ENCODE measurements at regions not wholly inside any gene's neighbourhood (a gene's known extent, or its start where the extent isn't known, plus 50 kb on each side); places are given as distances from the start of the nearest gene placed in this dataset.

GRCh38 chr7:18191862-18192625 lies 164.4 kb upstream of the PRPS1L1 start:
- Histone ChIP-seq H3K9me3 (ENCODE audit: low read length) (no peaks in the 10 kb centered on the region), H3K27ac (ENCODE audit: extremely low read length, insufficient read depth, low read length) (no peak overlapping the region), H3K9ac (ENCODE audit: insufficient read depth, low read depth, low read length) (no peak overlapping the region), H3K27me3 (ENCODE audit: control insufficient read depth in 1 of 2, insufficient read depth in 2 of 2, low read length in 2 of 2) (no peaks in the 10 kb centered on the region), H4K20me1 (ENCODE audit: insufficient read depth, low read length) (no peaks in the 10 kb centered on the region), H3K4me2 (ENCODE audit: low read depth, low read length) (no peak overlapping the region), H2AFZ (ENCODE audit: low read length) (no peak overlapping the region), H3K4me3 (replicated peaks in 1 of 3; ENCODE audit: insufficient read depth in 1 of 3, low read depth in 2 of 3, low read length in 3 of 3) (no peak overlapping the region), H3K79me2 (ENCODE audit: insufficient read depth, low read length) (no peaks in the 10 kb centered on the region), H3K4me1 (ENCODE audit: insufficient read depth, low read length) (no peaks in the 10 kb centered on the region), H3K36me3 (replicated peaks in 1 of 2; ENCODE audit: control insufficient read depth in 1 of 2, insufficient read depth in 2 of 2, low read length in 2 of 2) (no peaks in the 10 kb centered on the region)
- ATAC-seq (no peak), FAIRE-seq (no peak), DNase-seq (ENCODE audit: low spot score) (no peak)
- intact Hi-C loops (cut with micrococcal nuclease; ENCODE audit: unreplicated experiment) = no loop called here
- ChIA-PET CTCF (ENCODE audit: low intra/inter-chr PET ratio, low total read pairs) (no interaction called here), POLR2A (no interaction called here)
- in situ Hi-C loops (cut with HindIII; ENCODE audit: extremely low pct_ligation_motif_present, low pct_unique_long_range_greater_than_20kb) = no loop called here
- BruUV-seq (replicated peaks) = no TSS peak
- 34% methylated on average over 8 of the region's 8 CpGs for WGBS (ENCODE audit: low lambda C conversion rate)
- TF ChIP-seq ZNF607 (CRISPR knock-in tag; IDR thresholded peaks at IDR 0.05; ENCODE audit: borderline replicate concordance) (no peak), RAD21 (CRISPR knock-in tag; IDR thresholded peaks at IDR 0.05) (no peak), HNRNPH1 (optimal IDR thresholded peaks at IDR 0.05; ENCODE audit: low read depth, low read length) (no peak), ZNF468 (CRISPR knock-in tag; IDR thresholded peaks at IDR 0.05) (no peak), ELF1 (CRISPR knock-in tag; IDR thresholded peaks at IDR 0.05) (no peak), NFRKB (IDR thresholded peaks at IDR 0.05) (no peak), NKX3-1 (CRISPR knock-in tag; IDR thresholded peaks at IDR 0.05) (no peak), ZNF572 (CRISPR knock-in tag; IDR thresholded peaks at IDR 0.05) (no peak), ZNF3 (CRISPR knock-in tag; IDR thresholded peaks at IDR 0.05) (no peak), ZNF512B (CRISPR knock-in tag; IDR thresholded peaks at IDR 0.05; ENCODE audit: borderline replicate concordance) (no peak), MIER2 (CRISPR knock-in tag; IDR thresholded peaks at IDR 0.05) (no peak), ZNF720 (CRISPR knock-in tag; IDR thresholded peaks at IDR 0.05) (no peak)
- TF ChIP-seq, protein P1, sequence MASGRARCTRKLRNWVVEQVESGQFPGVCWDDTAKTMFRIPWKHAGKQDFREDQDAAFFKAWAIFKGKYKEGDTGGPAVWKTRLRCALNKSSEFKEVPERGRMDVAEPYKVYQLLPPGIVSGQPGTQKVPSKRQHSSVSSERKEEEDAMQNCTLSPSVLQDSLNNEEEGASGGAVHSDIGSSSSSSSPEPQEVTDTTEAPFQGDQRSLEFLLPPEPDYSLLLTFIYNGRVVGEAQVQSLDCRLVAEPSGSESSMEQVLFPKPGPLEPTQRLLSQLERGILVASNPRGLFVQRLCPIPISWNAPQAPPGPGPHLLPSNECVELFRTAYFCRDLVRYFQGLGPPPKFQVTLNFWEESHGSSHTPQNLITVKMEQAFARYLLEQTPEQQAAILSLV (CRISPR knock-in tag; IDR thresholded peaks at IDR 0.05; ENCODE audit: borderline replicate concordance) = no peak
- TF ChIP-seq, protein P2, sequence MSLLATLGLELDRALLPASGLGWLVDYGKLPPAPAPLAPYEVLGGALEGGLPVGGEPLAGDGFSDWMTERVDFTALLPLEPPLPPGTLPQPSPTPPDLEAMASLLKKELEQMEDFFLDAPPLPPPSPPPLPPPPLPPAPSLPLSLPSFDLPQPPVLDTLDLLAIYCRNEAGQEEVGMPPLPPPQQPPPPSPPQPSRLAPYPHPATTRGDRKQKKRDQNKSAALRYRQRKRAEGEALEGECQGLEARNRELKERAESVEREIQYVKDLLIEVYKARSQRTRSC (CRISPR knock-in tag; IDR thresholded peaks at IDR 0.05; ENCODE audit: low read depth) = no peak
- TF ChIP-seq, protein P3, sequence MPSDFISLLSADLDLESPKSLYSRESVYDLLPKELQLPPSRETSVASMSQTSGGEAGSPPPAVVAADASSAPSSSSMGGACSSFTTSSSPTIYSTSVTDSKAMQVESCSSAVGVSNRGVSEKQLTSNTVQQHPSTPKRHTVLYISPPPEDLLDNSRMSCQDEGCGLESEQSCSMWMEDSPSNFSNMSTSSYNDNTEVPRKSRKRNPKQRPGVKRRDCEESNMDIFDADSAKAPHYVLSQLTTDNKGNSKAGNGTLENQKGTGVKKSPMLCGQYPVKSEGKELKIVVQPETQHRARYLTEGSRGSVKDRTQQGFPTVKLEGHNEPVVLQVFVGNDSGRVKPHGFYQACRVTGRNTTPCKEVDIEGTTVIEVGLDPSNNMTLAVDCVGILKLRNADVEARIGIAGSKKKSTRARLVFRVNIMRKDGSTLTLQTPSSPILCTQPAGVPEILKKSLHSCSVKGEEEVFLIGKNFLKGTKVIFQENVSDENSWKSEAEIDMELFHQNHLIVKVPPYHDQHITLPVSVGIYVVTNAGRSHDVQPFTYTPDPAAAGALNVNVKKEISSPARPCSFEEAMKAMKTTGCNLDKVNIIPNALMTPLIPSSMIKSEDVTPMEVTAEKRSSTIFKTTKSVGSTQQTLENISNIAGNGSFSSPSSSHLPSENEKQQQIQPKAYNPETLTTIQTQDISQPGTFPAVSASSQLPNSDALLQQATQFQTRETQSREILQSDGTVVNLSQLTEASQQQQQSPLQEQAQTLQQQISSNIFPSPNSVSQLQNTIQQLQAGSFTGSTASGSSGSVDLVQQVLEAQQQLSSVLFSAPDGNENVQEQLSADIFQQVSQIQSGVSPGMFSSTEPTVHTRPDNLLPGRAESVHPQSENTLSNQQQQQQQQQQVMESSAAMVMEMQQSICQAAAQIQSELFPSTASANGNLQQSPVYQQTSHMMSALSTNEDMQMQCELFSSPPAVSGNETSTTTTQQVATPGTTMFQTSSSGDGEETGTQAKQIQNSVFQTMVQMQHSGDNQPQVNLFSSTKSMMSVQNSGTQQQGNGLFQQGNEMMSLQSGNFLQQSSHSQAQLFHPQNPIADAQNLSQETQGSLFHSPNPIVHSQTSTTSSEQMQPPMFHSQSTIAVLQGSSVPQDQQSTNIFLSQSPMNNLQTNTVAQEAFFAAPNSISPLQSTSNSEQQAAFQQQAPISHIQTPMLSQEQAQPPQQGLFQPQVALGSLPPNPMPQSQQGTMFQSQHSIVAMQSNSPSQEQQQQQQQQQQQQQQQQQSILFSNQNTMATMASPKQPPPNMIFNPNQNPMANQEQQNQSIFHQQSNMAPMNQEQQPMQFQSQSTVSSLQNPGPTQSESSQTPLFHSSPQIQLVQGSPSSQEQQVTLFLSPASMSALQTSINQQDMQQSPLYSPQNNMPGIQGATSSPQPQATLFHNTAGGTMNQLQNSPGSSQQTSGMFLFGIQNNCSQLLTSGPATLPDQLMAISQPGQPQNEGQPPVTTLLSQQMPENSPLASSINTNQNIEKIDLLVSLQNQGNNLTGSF (CRISPR knock-in tag; IDR thresholded peaks at IDR 0.05) = no peak
